H9 (cell line): ENCODE measurements at regions not wholly inside any gene's neighbourhood (a gene's known extent, or its start where the extent isn't known, plus 50 kb on each side); places are given as distances from the start of the nearest gene placed in this dataset.

Experiments
- DNase-seq: peaks from one replicate; pipeline ENCODE4 v3.0.0-alpha.2; 2017
- H2AFZ ChIP-seq: one replicate; pipeline ENCODE4 v1.6.1; 2013; ENCODE audit warnings: mild to moderate bottlenecking, low read length, control low read depth, moderate library complexity
- H2AK5ac ChIP-seq: 2 replicates; pipeline ENCODE4 v1.6.1; 2013; ENCODE audit warnings: low read length, control low read depth, mixed read lengths; ENCODE audit not compliant: insufficient read length
- H2BK120ac ChIP-seq: one replicate; pipeline ENCODE4 v1.6.1; 2013; ENCODE audit warnings: low read depth, mild to moderate bottlenecking, low read length, control low read depth, inconsistent platforms; ENCODE audit not compliant: poor library complexity, severe bottlenecking
- H2BK12ac ChIP-seq: 2 replicates; pipeline ENCODE4 v1.6.1; 2013; ENCODE audit warnings: low read length, control low read depth, mixed read lengths, low read depth; ENCODE audit not compliant: insufficient read length
- H2BK15ac ChIP-seq: 2 replicates; pipeline ENCODE4 v1.6.1; 2013; ENCODE audit warnings: low read depth, low read length, control low read depth
- H2BK20ac ChIP-seq: one replicate; pipeline ENCODE4 v1.6.1; 2013; ENCODE audit warnings: low read depth, mild to moderate bottlenecking, low read length, control low read depth, inconsistent platforms; ENCODE audit not compliant: poor library complexity, severe bottlenecking
- H2BK5ac ChIP-seq: 2 replicates; pipeline ENCODE4 v1.6.1; 2013; ENCODE audit warnings: low read length, control low read depth, mixed read lengths; ENCODE audit not compliant: insufficient read length
- H3K14ac ChIP-seq: 2 replicates; pipeline ENCODE4 v1.6.1; 2013; ENCODE audit warnings: low read length, control low read depth; ENCODE audit not compliant: insufficient read depth
- H3K18ac ChIP-seq: 2 replicates; pipeline ENCODE4 v1.6.1; 2013; ENCODE audit warnings: low read depth, mild to moderate bottlenecking, mixed read lengths, low read length, control low read depth; ENCODE audit not compliant: insufficient read length
- H3K23ac ChIP-seq: 2 replicates; pipeline ENCODE4 v1.6.1; 2013; ENCODE audit warnings: low read length, control low read depth, mixed read lengths, low read depth; ENCODE audit not compliant: insufficient read length
- H3K23me2 ChIP-seq: 2 replicates; pipeline ENCODE4 v1.6.1; 2013; ENCODE audit warnings: low read depth, mild to moderate bottlenecking, mixed read lengths, low read length, control low read depth; ENCODE audit not compliant: insufficient read length, poor library complexity, severe bottlenecking
- H3K27ac ChIP-seq: 2 replicates; pipeline ENCODE4 v1.5.1; 2013; ENCODE audit warnings: low read length, control low read depth, mixed read lengths, low read depth; ENCODE audit not compliant: insufficient read length
- H3K27me3 ChIP-seq: 2 replicates; pipeline ENCODE4 v1.6.1; 2013; ENCODE audit warnings: low read length, control low read depth, inconsistent platforms; ENCODE audit not compliant: insufficient read depth
- H3K4ac ChIP-seq: 2 replicates; pipeline ENCODE4 v1.6.1; 2013; ENCODE audit warnings: low read depth, mild to moderate bottlenecking, control low read depth, inconsistent platforms, low read length, moderate library complexity
- H3K4me1 ChIP-seq: 2 replicates; pipeline ENCODE4 v1.6.1; 2013; ENCODE audit warnings: low read length, control low read depth, inconsistent platforms; ENCODE audit not compliant: insufficient read depth
- H3K4me2 ChIP-seq: 2 replicates; pipeline ENCODE4 v1.6.1; 2013; ENCODE audit warnings: low read length, control low read depth, mixed read lengths; ENCODE audit not compliant: insufficient read length, insufficient read depth
- H3K56ac ChIP-seq: 2 replicates; pipeline ENCODE4 v1.6.1; 2013; ENCODE audit warnings: low read depth, mild to moderate bottlenecking, mixed read lengths, low read length, control low read depth; ENCODE audit not compliant: insufficient read length
- H3K79me1 ChIP-seq: 2 replicates; pipeline ENCODE4 v1.6.1; 2013; ENCODE audit warnings: low read depth, mild to moderate bottlenecking, moderate library complexity, low read length, control low read depth, inconsistent platforms; ENCODE audit not compliant: insufficient read depth, poor library complexity, severe bottlenecking
- H3K79me2 ChIP-seq: 2 replicates; pipeline ENCODE4 v1.6.1; 2013; ENCODE audit warnings: low read length, control low read depth, inconsistent platforms; ENCODE audit not compliant: insufficient read depth
- H3K9ac ChIP-seq: 2 replicates; pipeline ENCODE4 v1.6.1; 2013; ENCODE audit warnings: low read length, control low read depth, mixed read lengths; ENCODE audit not compliant: insufficient read length; ENCODE audit errors: extremely low read depth
- H3K9me3 ChIP-seq: one replicate; pipeline ENCODE4 v1.6.1; 2013; ENCODE audit warnings: low read depth, low read length, inconsistent platforms; ENCODE audit not compliant: control insufficient read depth
- H3T11ph ChIP-seq: one replicate; pipeline ENCODE4 v1.6.1; 2013; ENCODE audit warnings: mild to moderate bottlenecking, low read length, control low read depth, inconsistent platforms
- H4K20me1 ChIP-seq: one replicate; pipeline ENCODE4 v1.6.1; 2013; ENCODE audit not compliant: control insufficient read depth, insufficient read length, insufficient read depth
- H4K5ac ChIP-seq: 2 replicates; pipeline ENCODE4 v1.6.1; 2013; ENCODE audit warnings: low read depth, mild to moderate bottlenecking, mixed read lengths, low read length, control low read depth; ENCODE audit not compliant: insufficient read length
- H4K8ac ChIP-seq: replicated peaks from 2 replicates; pipeline ENCODE4 v1.6.1; 2013; ENCODE audit warnings: low read length, control low read depth, mixed read lengths, low read depth; ENCODE audit not compliant: insufficient read length
- H4K91ac ChIP-seq: 2 replicates; pipeline ENCODE4 v1.6.1; 2013; ENCODE audit warnings: low read depth, mild to moderate bottlenecking, moderate library complexity, mixed read lengths, low read length, control low read depth; ENCODE audit not compliant: insufficient read length
- H3K27ac Mint-ChIP-seq, 3 experiments: 2 replicates in 2 of 3; 3 replicates in 1 of 3; pipeline ENCODE4 v1.8.0; 2020 to 2021; ENCODE audit warnings: mixed read lengths in 3 of 3, mild to moderate bottlenecking in 1 of 3, moderate library complexity in 1 of 3
- H3K27me3 Mint-ChIP-seq: 2 replicates; pipeline ENCODE4 v1.8.0; 2021; ENCODE audit warnings: low read depth, mild to moderate bottlenecking, moderate library complexity, mixed read lengths
- H3K36me3 Mint-ChIP-seq, 3 experiments: 2 replicates in 2 of 3; 3 replicates in 1 of 3; pipeline ENCODE4 v1.8.0; 2020 to 2021; ENCODE audit warnings: low read depth in 3 of 3, mixed read lengths in 3 of 3; ENCODE audit not compliant: insufficient read depth in 1 of 3
- H3K4me1 Mint-ChIP-seq, 2 experiments: 2 replicates each; pipeline ENCODE4 v1.8.0; 2020; ENCODE audit warnings: mixed read lengths in 2 of 2
- H3K4me3 Mint-ChIP-seq, 2 experiments: 2 replicates in 1 of 2; 3 replicates in 1 of 2; pipeline ENCODE4 v1.8.0; 2020 to 2021; ENCODE audit warnings: mild to moderate bottlenecking in 2 of 2, mixed read lengths in 2 of 2, moderate library complexity in 1 of 2
- H3K9me3 Mint-ChIP-seq, 2 experiments: 2 replicates in 1 of 2; 3 replicates in 1 of 2; pipeline ENCODE4 v1.8.0; 2020; ENCODE audit warnings: mild to moderate bottlenecking in 2 of 2, mixed read lengths in 2 of 2, moderate library complexity in 1 of 2
- WGBS: extraction: QIAGEN DNeasy Blood & Tissue Kit; methylation state at CpG from one replicate; pipeline ENCODE4 v1.1.7; 2013; ENCODE audit warnings: missing lambda C conversion rate, low lambda C conversion rate, mixed read lengths; ENCODE audit not compliant: insufficient read length; ENCODE audit errors: extremely low coverage; 5-methylcytosine and 5-hydroxymethylcytosine counted together
- TF ChIP-seq, protein P1 (sequence below): fragments of 200-600 bp; sonication (generic); conservative IDR thresholded peaks from 3 replicates; pipeline ENCODE4 v1.8.0; 2021; ENCODE audit warnings: antibody characterized with exemption, mild to moderate bottlenecking

DNA sequence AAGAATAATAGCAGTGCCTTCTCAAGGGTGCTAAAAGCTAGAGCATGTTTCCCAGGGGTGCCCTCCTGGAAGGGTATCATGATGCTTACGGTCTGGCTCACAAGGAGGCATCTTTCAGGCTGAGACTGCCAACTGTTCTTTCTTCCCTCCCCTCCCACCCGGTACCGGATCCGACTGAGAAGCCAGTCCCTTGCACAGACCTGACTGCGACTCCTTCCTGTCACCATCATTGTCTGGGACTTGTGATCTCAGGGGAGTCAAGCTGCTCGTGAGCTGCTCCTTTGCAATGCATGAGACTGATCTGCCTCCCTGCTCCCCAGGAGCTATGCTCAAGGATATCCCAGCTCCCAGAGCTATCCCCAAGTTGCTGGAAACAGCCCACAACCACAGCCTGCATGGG is 170.8 kb downstream of the GADD45G start:
- Histone ChIP-seq H3K79me2 (no peaks in the 10 kb centered on the region), H2BK20ac (no peak overlapping the region), H2AFZ (no peak overlapping the region), H3K14ac (no peak overlapping the region; the same call in 1 of the 2 replicates), H2BK12ac (no peak overlapping the region), H2BK120ac (no peak overlapping the region), H3K56ac (no peak overlapping the region), H3K4ac (no peak overlapping the region), H3K23me2 (no peaks in the 10 kb centered on the region), H3K9me3 (no peaks in the 10 kb centered on the region), H3K27ac (no peak overlapping the region), H4K8ac (no peak overlapping the region), H3K9ac (no peak overlapping the region), H3K23ac (no peak overlapping the region), H3K27me3 (no peaks in the 10 kb centered on the region), H3K18ac (no peak overlapping the region), H3K79me1 (no peaks in the 10 kb centered on the region), H4K20me1 (no peaks in the 10 kb centered on the region), H4K91ac (no peak overlapping the region), H4K5ac (no peak overlapping the region), H2AK5ac (no peak overlapping the region), H3K4me1 (no peaks in the 10 kb centered on the region), H3K4me2 (no peak overlapping the region), H2BK15ac (no peak overlapping the region), H3T11ph (no peak overlapping the region), H2BK5ac (no peak overlapping the region)
- no CpG with 5 or more reads among the region's 6 CpGs for WGBS
- H3K4me1 Mint-ChIP-seq, result peaks cover 3 to 11% of the 10 kb centered on the region in 2 experiments; a peak in 1 of 4 replicates
- TF ChIP-seq, protein P1, sequence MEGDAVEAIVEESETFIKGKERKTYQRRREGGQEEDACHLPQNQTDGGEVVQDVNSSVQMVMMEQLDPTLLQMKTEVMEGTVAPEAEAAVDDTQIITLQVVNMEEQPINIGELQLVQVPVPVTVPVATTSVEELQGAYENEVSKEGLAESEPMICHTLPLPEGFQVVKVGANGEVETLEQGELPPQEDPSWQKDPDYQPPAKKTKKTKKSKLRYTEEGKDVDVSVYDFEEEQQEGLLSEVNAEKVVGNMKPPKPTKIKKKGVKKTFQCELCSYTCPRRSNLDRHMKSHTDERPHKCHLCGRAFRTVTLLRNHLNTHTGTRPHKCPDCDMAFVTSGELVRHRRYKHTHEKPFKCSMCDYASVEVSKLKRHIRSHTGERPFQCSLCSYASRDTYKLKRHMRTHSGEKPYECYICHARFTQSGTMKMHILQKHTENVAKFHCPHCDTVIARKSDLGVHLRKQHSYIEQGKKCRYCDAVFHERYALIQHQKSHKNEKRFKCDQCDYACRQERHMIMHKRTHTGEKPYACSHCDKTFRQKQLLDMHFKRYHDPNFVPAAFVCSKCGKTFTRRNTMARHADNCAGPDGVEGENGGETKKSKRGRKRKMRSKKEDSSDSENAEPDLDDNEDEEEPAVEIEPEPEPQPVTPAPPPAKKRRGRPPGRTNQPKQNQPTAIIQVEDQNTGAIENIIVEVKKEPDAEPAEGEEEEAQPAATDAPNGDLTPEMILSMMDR, result no peak
- H3K27me3 Mint-ChIP-seq, result peaks cover 8% of the 10 kb centered on the region
- H3K9me3 Mint-ChIP-seq, result no peaks in the 10 kb centered on the region
- no peaks in the 10 kb centered on the region for H3K36me3 Mint-ChIP-seq
- DNase-seq, result no peak
- H3K27ac Mint-ChIP-seq, result no peak overlapping the region; a peak in 1 of 7 replicates
- no peak overlapping the region for H3K4me3 Mint-ChIP-seq
